ENCODE measurements at regions not wholly inside any gene's neighbourhood (a gene's known extent, or its start where the extent isn't known, plus 50 kb on each side); places are given as distances from the start of the nearest gene placed in this dataset.
"Not testable (repeated sequence)": the region's sequence is repeated elsewhere in the genome, so short reads cannot be mapped to it uniquely, and the experiment has no call there.

GRCh38 chr9:101925498-101925897 lies 187.1 kb upstream of the GRIN3A start:
- no peak overlapping the region for H2AFZ ChIP-seq (ENCODE audit: low read length)
- H4K20me1 ChIP-seq (ENCODE audit: insufficient read depth, low read depth, low read length) = no peaks in the 10 kb centered on the region

GRCh38 chr9:101923451-101923850 lies 185.0 kb upstream of the GRIN3A start:
- no peak for DNase-seq
- H3K9me3 ChIP-seq (ENCODE audit: low read length) = no peaks in the 10 kb centered on the region; the same call in 1 of the 2 replicates
- no peaks in the 10 kb centered on the region for H3K9me2 ChIP-seq (replicated peaks; ENCODE audit: insufficient read depth, low read length)

More at GRCh38 chr9:101925498-101925897, 187.1 kb upstream of the GRIN3A start:
- Histone ChIP-seq H3K27ac (ENCODE audit: low read length) (no peak overlapping the region), H3K79me2 (ENCODE audit: low read length) (no peaks in the 10 kb centered on the region), H3K27me3 (ENCODE audit: low read length) (no peaks in the 10 kb centered on the region), H3K9me2 (replicated peaks; ENCODE audit: insufficient read depth, low read length) (no peaks in the 10 kb centered on the region), H3K9me3 (ENCODE audit: low read length) (no peaks in the 10 kb centered on the region; the same call in 1 of the 2 replicates), H3K4me2 (ENCODE audit: low read depth, low read length, poor library complexity, severe bottlenecking) (no peak overlapping the region), H3K36me3 (ENCODE audit: insufficient read depth, low read length) (no peaks in the 10 kb centered on the region), H3K4me3 (ENCODE audit: low read length) (no peak overlapping the region), H3K4me1 (ENCODE audit: low read length) (no peaks in the 10 kb centered on the region), H3K9ac (ENCODE audit: low read length) (no peak overlapping the region)
- DNase-seq = no peak

GRCh38 chr9:101916948-101917347 lies 178.5 kb upstream of the GRIN3A start:
- H3K36me3 ChIP-seq (ENCODE audit: insufficient read depth, low read length); H3K9me3 ChIP-seq (ENCODE audit: low read length); H3K27me3 ChIP-seq (ENCODE audit: low read length); H4K20me1 ChIP-seq (ENCODE audit: insufficient read depth, low read depth, low read length); H3K4me3 ChIP-seq (ENCODE audit: low read length); H3K4me1 ChIP-seq (ENCODE audit: low read length); DNase-seq; H3K9me2 ChIP-seq (replicated peaks; ENCODE audit: insufficient read depth, low read length); H3K4me2 ChIP-seq (ENCODE audit: low read depth, low read length, poor library complexity, severe bottlenecking); H3K9ac ChIP-seq (ENCODE audit: low read length); H3K27ac ChIP-seq (ENCODE audit: low read length); H3K79me2 ChIP-seq (ENCODE audit: low read length); H2AFZ ChIP-seq (ENCODE audit: low read length): not testable (repeated sequence)

More at GRCh38 chr9:101923451-101923850, 185.0 kb upstream of the GRIN3A start:
- Histone ChIP-seq H3K79me2 (ENCODE audit: low read length) (no peaks in the 10 kb centered on the region), H3K36me3 (ENCODE audit: insufficient read depth, low read length) (no peaks in the 10 kb centered on the region), H3K27ac (ENCODE audit: low read length) (no peak overlapping the region), H2AFZ (ENCODE audit: low read length) (no peak overlapping the region), H3K9ac (ENCODE audit: low read length) (no peak overlapping the region), H3K4me2 (ENCODE audit: low read depth, low read length, poor library complexity, severe bottlenecking) (no peak overlapping the region), H3K4me1 (ENCODE audit: low read length) (no peaks in the 10 kb centered on the region), H4K20me1 (ENCODE audit: insufficient read depth, low read depth, low read length) (no peaks in the 10 kb centered on the region), H3K27me3 (ENCODE audit: low read length) (no peaks in the 10 kb centered on the region), H3K4me3 (ENCODE audit: low read length) (no peak overlapping the region)

GRCh38 chr9:101915482-101915881 lies 177.0 kb upstream of the GRIN3A start:
- DNase-seq = no peak

GRCh38 chr9:101912698-101913097 lies 174.3 kb upstream of the GRIN3A start:
- Histone ChIP-seq H3K9me2 (replicated peaks; ENCODE audit: insufficient read depth, low read length) (no peaks in the 10 kb centered on the region), H3K4me2 (ENCODE audit: low read depth, low read length, poor library complexity, severe bottlenecking) (no peak overlapping the region), H3K9ac (ENCODE audit: low read length) (no peak overlapping the region), H3K9me3 (ENCODE audit: low read length) (no peaks in the 10 kb centered on the region), H3K4me1 (ENCODE audit: low read length) (no peaks in the 10 kb centered on the region), H3K79me2 (ENCODE audit: low read length) (no peaks in the 10 kb centered on the region), H3K4me3 (ENCODE audit: low read length) (no peak overlapping the region), H3K36me3 (ENCODE audit: insufficient read depth, low read length) (no peaks in the 10 kb centered on the region), H3K27ac (ENCODE audit: low read length) (no peak overlapping the region), H2AFZ (ENCODE audit: low read length) (no peak overlapping the region), H3K27me3 (ENCODE audit: low read length) (no peaks in the 10 kb centered on the region), H4K20me1 (ENCODE audit: insufficient read depth, low read depth, low read length) (no peaks in the 10 kb centered on the region)
- DNase-seq = no peak

More at GRCh38 chr9:101915482-101915881, 177.0 kb upstream of the GRIN3A start:
- H3K9me2 ChIP-seq (replicated peaks; ENCODE audit: insufficient read depth, low read length) = no peaks in the 10 kb centered on the region
- H3K9me3 ChIP-seq (ENCODE audit: low read length) = no peaks in the 10 kb centered on the region
- H3K9ac ChIP-seq (ENCODE audit: low read length) = no peak overlapping the region
- H3K27ac ChIP-seq (ENCODE audit: low read length) = no peak overlapping the region
- H4K20me1 ChIP-seq (ENCODE audit: insufficient read depth, low read depth, low read length) = no peaks in the 10 kb centered on the region
- no peaks in the 10 kb centered on the region for H3K27me3 ChIP-seq (ENCODE audit: low read length)
- H3K36me3 ChIP-seq (ENCODE audit: insufficient read depth, low read length) = no peaks in the 10 kb centered on the region
- H3K4me3 ChIP-seq (ENCODE audit: low read length) = no peak overlapping the region
- no peak overlapping the region for H3K4me2 ChIP-seq (ENCODE audit: low read depth, low read length, poor library complexity, severe bottlenecking)
- no peak overlapping the region for H2AFZ ChIP-seq (ENCODE audit: low read length)
- H3K79me2 ChIP-seq (ENCODE audit: low read length) = no peaks in the 10 kb centered on the region
- H3K4me1 ChIP-seq (ENCODE audit: low read length) = no peaks in the 10 kb centered on the region

GRCh38 chr9:101907466-101907865 lies 169.0 kb upstream of the GRIN3A start:
- no peaks in the 10 kb centered on the region for H3K9me3 ChIP-seq (ENCODE audit: low read length)
- no peak overlapping the region for H3K4me2 ChIP-seq (ENCODE audit: low read depth, low read length, poor library complexity, severe bottlenecking)
- no peaks in the 10 kb centered on the region for H3K9me2 ChIP-seq (replicated peaks; ENCODE audit: insufficient read depth, low read length)
- no peak overlapping the region for H3K27ac ChIP-seq (ENCODE audit: low read length)
- H3K27me3 ChIP-seq (ENCODE audit: low read length) = no peaks in the 10 kb centered on the region
- no peak for DNase-seq
- no peaks in the 10 kb centered on the region for H3K79me2 ChIP-seq (ENCODE audit: low read length)
- no peaks in the 10 kb centered on the region for H3K36me3 ChIP-seq (ENCODE audit: insufficient read depth, low read length)
- no peak overlapping the region for H2AFZ ChIP-seq (ENCODE audit: low read length)
- H3K9ac ChIP-seq (ENCODE audit: low read length) = no peak overlapping the region
- no peak overlapping the region for H3K4me3 ChIP-seq (ENCODE audit: low read length)
- H3K4me1 ChIP-seq (ENCODE audit: low read length) = no peaks in the 10 kb centered on the region
- no peaks in the 10 kb centered on the region for H4K20me1 ChIP-seq (ENCODE audit: insufficient read depth, low read depth, low read length)

GRCh38 chr9:101904845-101905244 lies 166.4 kb upstream of the GRIN3A start:
- H3K4me2 ChIP-seq (ENCODE audit: low read depth, low read length, poor library complexity, severe bottlenecking) = no peak overlapping the region
- no peak overlapping the region for H2AFZ ChIP-seq (ENCODE audit: low read length)
- H4K20me1 ChIP-seq (ENCODE audit: insufficient read depth, low read depth, low read length) = no peaks in the 10 kb centered on the region
- H3K9ac ChIP-seq (ENCODE audit: low read length) = no peak overlapping the region
- no peaks in the 10 kb centered on the region for H3K27me3 ChIP-seq (ENCODE audit: low read length)
- no peaks in the 10 kb centered on the region for H3K36me3 ChIP-seq (ENCODE audit: insufficient read depth, low read length)
- H3K79me2 ChIP-seq (ENCODE audit: low read length) = no peaks in the 10 kb centered on the region
- no peak overlapping the region for H3K27ac ChIP-seq (ENCODE audit: low read length)
- H3K4me1 ChIP-seq (ENCODE audit: low read length) = no peaks in the 10 kb centered on the region
- no peaks in the 10 kb centered on the region; the same call in 1 of the 2 replicates for H3K9me2 ChIP-seq (replicated peaks; ENCODE audit: insufficient read depth, low read length)
- no peak overlapping the region for H3K4me3 ChIP-seq (ENCODE audit: low read length)
- no peaks in the 10 kb centered on the region for H3K9me3 ChIP-seq (ENCODE audit: low read length)
- DNase-seq = no peak

GRCh38 chr9:101902051-101902450 lies 163.6 kb upstream of the GRIN3A start:
- H2AFZ ChIP-seq (ENCODE audit: low read length) = no peak overlapping the region

GRCh38 chr9:101897196-101897595 lies 158.7 kb upstream of the GRIN3A start:
- no peak for DNase-seq
- Histone ChIP-seq H3K4me3 (ENCODE audit: low read length) (no peak overlapping the region), H3K27me3 (ENCODE audit: low read length) (no peaks in the 10 kb centered on the region), H4K20me1 (ENCODE audit: insufficient read depth, low read depth, low read length) (no peaks in the 10 kb centered on the region), H3K79me2 (ENCODE audit: low read length) (no peaks in the 10 kb centered on the region), H3K9me3 (ENCODE audit: low read length) (no peaks in the 10 kb centered on the region), H3K4me2 (ENCODE audit: low read depth, low read length, poor library complexity, severe bottlenecking) (no peak overlapping the region), H3K27ac (ENCODE audit: low read length) (no peak overlapping the region), H3K4me1 (ENCODE audit: low read length) (no peaks in the 10 kb centered on the region), H3K36me3 (ENCODE audit: insufficient read depth, low read length) (no peaks in the 10 kb centered on the region), H3K9me2 (replicated peaks; ENCODE audit: insufficient read depth, low read length) (no peaks in the 10 kb centered on the region; the same call in 1 of the 2 replicates), H2AFZ (ENCODE audit: low read length) (no peak overlapping the region), H3K9ac (ENCODE audit: low read length) (no peak overlapping the region)

More at GRCh38 chr9:101902051-101902450, 163.6 kb upstream of the GRIN3A start:
- H3K9ac ChIP-seq (ENCODE audit: low read length) = no peak overlapping the region
- H3K36me3 ChIP-seq (ENCODE audit: insufficient read depth, low read length) = no peaks in the 10 kb centered on the region
- no peak overlapping the region for H3K4me2 ChIP-seq (ENCODE audit: low read depth, low read length, poor library complexity, severe bottlenecking)
- no peaks in the 10 kb centered on the region; the same call in 1 of the 2 replicates for H3K9me2 ChIP-seq (replicated peaks; ENCODE audit: insufficient read depth, low read length)
- no peak overlapping the region for H3K27ac ChIP-seq (ENCODE audit: low read length)
- H3K4me1 ChIP-seq (ENCODE audit: low read length) = no peaks in the 10 kb centered on the region
- no peak overlapping the region for H3K4me3 ChIP-seq (ENCODE audit: low read length)
- H3K79me2 ChIP-seq (ENCODE audit: low read length) = no peaks in the 10 kb centered on the region
- no peaks in the 10 kb centered on the region for H3K9me3 ChIP-seq (ENCODE audit: low read length)
- H4K20me1 ChIP-seq (ENCODE audit: insufficient read depth, low read depth, low read length) = no peaks in the 10 kb centered on the region
- no peaks in the 10 kb centered on the region for H3K27me3 ChIP-seq (ENCODE audit: low read length)
- no peak for DNase-seq
